ENCODE measurements at regions not wholly inside any gene's neighbourhood (a gene's known extent, or its start where the extent isn't known, plus 50 kb on each side); places are given as distances from the start of the nearest gene placed in this dataset.

DNA sequence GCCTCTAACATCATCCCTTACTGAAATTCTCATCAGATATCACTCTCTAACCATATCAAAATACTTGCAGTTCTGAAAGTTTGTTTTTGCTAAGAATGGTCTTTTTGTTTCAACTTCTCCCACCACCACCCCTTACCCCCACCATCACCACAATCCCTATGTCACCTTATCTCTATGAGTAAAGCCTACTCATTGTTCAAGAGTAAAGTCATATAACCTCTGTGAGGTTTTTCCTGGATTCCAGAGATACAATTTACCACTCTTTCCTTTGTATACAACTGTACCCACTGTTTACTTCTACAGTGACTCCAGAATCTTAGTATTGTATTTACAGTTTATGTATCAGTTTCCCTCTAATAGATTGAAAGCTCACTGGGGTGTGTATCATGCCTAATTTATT is 158.0 kb upstream of the PCDH10 start:
- TF ChIP-seq EZH2 (IDR thresholded peaks at IDR 0.05; ENCODE audit: low read depth) = no peak
- TF ChIP-seq, protein P1, sequence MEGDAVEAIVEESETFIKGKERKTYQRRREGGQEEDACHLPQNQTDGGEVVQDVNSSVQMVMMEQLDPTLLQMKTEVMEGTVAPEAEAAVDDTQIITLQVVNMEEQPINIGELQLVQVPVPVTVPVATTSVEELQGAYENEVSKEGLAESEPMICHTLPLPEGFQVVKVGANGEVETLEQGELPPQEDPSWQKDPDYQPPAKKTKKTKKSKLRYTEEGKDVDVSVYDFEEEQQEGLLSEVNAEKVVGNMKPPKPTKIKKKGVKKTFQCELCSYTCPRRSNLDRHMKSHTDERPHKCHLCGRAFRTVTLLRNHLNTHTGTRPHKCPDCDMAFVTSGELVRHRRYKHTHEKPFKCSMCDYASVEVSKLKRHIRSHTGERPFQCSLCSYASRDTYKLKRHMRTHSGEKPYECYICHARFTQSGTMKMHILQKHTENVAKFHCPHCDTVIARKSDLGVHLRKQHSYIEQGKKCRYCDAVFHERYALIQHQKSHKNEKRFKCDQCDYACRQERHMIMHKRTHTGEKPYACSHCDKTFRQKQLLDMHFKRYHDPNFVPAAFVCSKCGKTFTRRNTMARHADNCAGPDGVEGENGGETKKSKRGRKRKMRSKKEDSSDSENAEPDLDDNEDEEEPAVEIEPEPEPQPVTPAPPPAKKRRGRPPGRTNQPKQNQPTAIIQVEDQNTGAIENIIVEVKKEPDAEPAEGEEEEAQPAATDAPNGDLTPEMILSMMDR (conservative IDR thresholded peaks at IDR 0.05) = no peak

Measured in PC-9 (cell line).